Panc1 (cell line): ENCODE measurements at regions not wholly inside any gene's neighbourhood (a gene's known extent, or its start where the extent isn't known, plus 50 kb on each side); places are given as distances from the start of the nearest gene placed in this dataset.

Source experiments
- CTCF ChIP-seq: fragments of 450-650 bp; IDR thresholded peaks from 2 replicates; pipeline ENCODE4 v1.5.1; 2017; ENCODE audit warnings: mild to moderate bottlenecking
- POLR2AphosphoS5 ChIP-seq: IDR thresholded peaks from 2 replicates; pipeline ENCODE4 v1.6.1; 2012; ENCODE audit warnings: mild to moderate bottlenecking, low read depth, low read length, moderate library complexity
- SIN3A ChIP-seq: IDR thresholded peaks from 2 replicates; pipeline ENCODE4 v1.6.1; 2012; ENCODE audit warnings: low read depth, mild to moderate bottlenecking, low read length, moderate library complexity, borderline replicate concordance; ENCODE audit not compliant: insufficient read depth
- TCF7L2 ChIP-seq: IDR thresholded peaks from 2 replicates; pipeline ENCODE4 v1.6.1; 2011; ENCODE audit warnings: mild to moderate bottlenecking, low read depth, low read length, inconsistent platforms
- TF ChIP-seq, protein P1 (sequence below), 2 experiments: IDR thresholded peaks; 2 replicates each; pipeline ENCODE4 v1.6.1; 2011 to 2012; ENCODE audit warnings: low read depth in 2 of 2, control low read depth in 1 of 2, low read length in 1 of 2, mild to moderate bottlenecking in 1 of 2, moderate library complexity in 1 of 2; ENCODE audit not compliant: insufficient read depth in 1 of 2

DNA sequence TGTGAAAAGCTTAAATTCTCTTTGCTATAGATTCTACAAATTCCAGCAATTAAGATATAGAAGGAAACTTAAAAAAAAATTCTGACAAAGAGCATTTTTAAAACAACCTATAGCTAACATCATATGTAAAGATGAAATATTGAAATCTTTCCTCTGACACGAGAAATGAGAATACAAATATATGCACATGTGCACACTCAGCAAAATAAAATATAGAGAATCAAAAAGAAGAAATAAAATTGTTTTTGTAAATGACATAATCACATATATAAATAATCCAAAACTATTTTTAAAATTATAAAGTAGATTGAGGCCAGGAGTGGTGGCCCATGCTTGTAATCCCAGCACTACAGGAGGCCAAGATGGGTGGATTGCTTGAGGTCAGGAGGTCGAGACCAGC, 265.1 kb downstream of the IRX2 start:
- TF ChIP-seq POLR2AphosphoS5 (no peak), CTCF (no peak), SIN3A (no peak), TCF7L2 (no peak)
- TF ChIP-seq, protein P1, sequence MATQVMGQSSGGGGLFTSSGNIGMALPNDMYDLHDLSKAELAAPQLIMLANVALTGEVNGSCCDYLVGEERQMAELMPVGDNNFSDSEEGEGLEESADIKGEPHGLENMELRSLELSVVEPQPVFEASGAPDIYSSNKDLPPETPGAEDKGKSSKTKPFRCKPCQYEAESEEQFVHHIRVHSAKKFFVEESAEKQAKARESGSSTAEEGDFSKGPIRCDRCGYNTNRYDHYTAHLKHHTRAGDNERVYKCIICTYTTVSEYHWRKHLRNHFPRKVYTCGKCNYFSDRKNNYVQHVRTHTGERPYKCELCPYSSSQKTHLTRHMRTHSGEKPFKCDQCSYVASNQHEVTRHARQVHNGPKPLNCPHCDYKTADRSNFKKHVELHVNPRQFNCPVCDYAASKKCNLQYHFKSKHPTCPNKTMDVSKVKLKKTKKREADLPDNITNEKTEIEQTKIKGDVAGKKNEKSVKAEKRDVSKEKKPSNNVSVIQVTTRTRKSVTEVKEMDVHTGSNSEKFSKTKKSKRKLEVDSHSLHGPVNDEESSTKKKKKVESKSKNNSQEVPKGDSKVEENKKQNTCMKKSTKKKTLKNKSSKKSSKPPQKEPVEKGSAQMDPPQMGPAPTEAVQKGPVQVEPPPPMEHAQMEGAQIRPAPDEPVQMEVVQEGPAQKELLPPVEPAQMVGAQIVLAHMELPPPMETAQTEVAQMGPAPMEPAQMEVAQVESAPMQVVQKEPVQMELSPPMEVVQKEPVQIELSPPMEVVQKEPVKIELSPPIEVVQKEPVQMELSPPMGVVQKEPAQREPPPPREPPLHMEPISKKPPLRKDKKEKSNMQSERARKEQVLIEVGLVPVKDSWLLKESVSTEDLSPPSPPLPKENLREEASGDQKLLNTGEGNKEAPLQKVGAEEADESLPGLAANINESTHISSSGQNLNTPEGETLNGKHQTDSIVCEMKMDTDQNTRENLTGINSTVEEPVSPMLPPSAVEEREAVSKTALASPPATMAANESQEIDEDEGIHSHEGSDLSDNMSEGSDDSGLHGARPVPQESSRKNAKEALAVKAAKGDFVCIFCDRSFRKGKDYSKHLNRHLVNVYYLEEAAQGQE (IDR thresholded peaks at IDR 0.05; ENCODE audit: insufficient read depth in 1 of 2, low read depth in 2 of 2, low read length in 1 of 2), result no peak
